ENCODE measurements at regions not wholly inside any gene's neighbourhood (a gene's known extent, or its start where the extent isn't known, plus 50 kb on each side); places are given as distances from the start of the nearest gene placed in this dataset.

GRCh38 chr16:54425068-54425467 lies 138.5 kb upstream of the IRX3 start:
- ATAC-seq, result no peak

GRCh38 chr16:54424043-54424451 lies 137.5 kb upstream of the IRX3 start:
- intact Hi-C loops (cut with DNase I), result loop anchor here (5.0 kb wide), 2 partner anchors 78 to 137 kb away; partner anchors contain the start of gene IRX3
- ATAC-seq (no peak), DNase-seq (ENCODE audit: missing footprints) (no peak)

More at GRCh38 chr16:54425068-54425467, 138.5 kb upstream of the IRX3 start:
- no peak for DNase-seq (ENCODE audit: missing footprints)
- intact Hi-C loops (cut with DNase I), result no loop called here

- no peak for DNase-seq (ENCODE audit: missing footprints)
- intact Hi-C loops (cut with DNase I), result loop anchor here (2.0 to 5.0 kb wide), 3 partner anchors 60 to 135 kb away; partner anchors contain the start of gene IRX3
- peak; percentile 29 for ATAC-seq
These were observed 136.0 kb upstream of the IRX3 start for GRCh38 chr16:54422569-54422978.

- ATAC-seq (peak; percentile 90), DNase-seq (ENCODE audit: missing footprints) (no peak)
- intact Hi-C loops (cut with DNase I), result loop anchor here (2.0 to 5.0 kb wide), 3 partner anchors 61 to 135 kb away; partner anchors contain the start of gene IRX3
These were observed 135.6 kb upstream of the IRX3 start for GRCh38 chr16:54422159-54422558.

- DNase-seq (ENCODE audit: missing footprints) (no peak), ATAC-seq (no peak)
- intact Hi-C loops (cut with DNase I), result loop anchor here (5.0 kb wide), 2 partner anchors 81 to 134 kb away; partner anchors contain the start of gene IRX3
These were observed 134.6 kb upstream of the IRX3 start for GRCh38 chr16:54421220-54421619.

GRCh38 chr16:54418903-54419302 lies 132.3 kb upstream of the IRX3 start:
- DNase-seq (ENCODE audit: missing footprints) (no peak), ATAC-seq (no peak)
- intact Hi-C loops (cut with DNase I), result loop anchor here (10.0 kb wide), 1 partner anchor 516 kb away; the partner anchor contains the start of gene IRX5

- no peak for DNase-seq (ENCODE audit: missing footprints)
- no peak for ATAC-seq
- intact Hi-C loops (cut with DNase I), result loop anchor here (10.0 kb wide), 1 partner anchor 517 kb away; the partner anchor contains the start of gene IRX5
These were observed 130.8 kb upstream of the IRX3 start for GRCh38 chr16:54417384-54417783.

- intact Hi-C loops (cut with DNase I), result loop anchor here (10.0 kb wide), 1 partner anchor 520 kb away; the partner anchor contains the start of gene IRX5
- DNase-seq (ENCODE audit: missing footprints), result no peak
- ATAC-seq, result no peak
These were observed 128.1 kb upstream of the IRX3 start for GRCh38 chr16:54414671-54415070.

- intact Hi-C loops (cut with DNase I), result loop anchor here (10.0 kb wide), 1 partner anchor 522 kb away; the partner anchor contains the start of gene IRX5
- peak; percentile 78 for ATAC-seq
- no peak for DNase-seq (ENCODE audit: missing footprints)
These were observed 126.3 kb upstream of the IRX3 start for GRCh38 chr16:54412777-54413455.

GRCh38 chr16:54412037-54412436 lies 125.5 kb upstream of the IRX3 start:
- DNase-seq (ENCODE audit: missing footprints), result no peak
- no peak for ATAC-seq
- intact Hi-C loops (cut with DNase I), result loop anchor here (10.0 kb wide), 1 partner anchor 523 kb away; the partner anchor contains the start of gene IRX5

- DNase-seq (ENCODE audit: missing footprints), result no peak
- ATAC-seq, result peak; percentile 62
- intact Hi-C loops (cut with DNase I), result loop anchor here (10.0 kb wide), 1 partner anchor 523 kb away; the partner anchor contains the start of gene IRX5
These were observed 125.0 kb upstream of the IRX3 start for GRCh38 chr16:54411544-54411943.

GRCh38 chr16:54409982-54410381 lies 123.4 kb upstream of the IRX3 start:
- DNase-seq (ENCODE audit: missing footprints), result no peak
- intact Hi-C loops (cut with DNase I), result loop anchor here (5.0 to 10.0 kb wide), 3 partner anchors 123 to 525 kb away; partner anchors contain the start of genes IRX3 and IRX5
- ATAC-seq, result no peak

GRCh38 chr16:54407596-54407995 lies 121.0 kb upstream of the IRX3 start:
- DNase-seq (ENCODE audit: missing footprints) (no peak), ATAC-seq (no peak)
- intact Hi-C loops (cut with DNase I), result loop anchor here (5.0 to 10.0 kb wide), 2 partner anchors 120 to 397 kb away; partner anchors contain the start of gene IRX3

- intact Hi-C loops (cut with DNase I), result loop anchor here (5.0 to 10.0 kb wide), 2 partner anchors 118 to 399 kb away; partner anchors contain the start of gene IRX3
- DNase-seq (ENCODE audit: missing footprints) (no peak), ATAC-seq (no peak)
These were observed 118.9 kb upstream of the IRX3 start for GRCh38 chr16:54405478-54405877.

- no peak for ATAC-seq
- DNase-seq (ENCODE audit: missing footprints), result no peak
- intact Hi-C loops (cut with DNase I), result loop anchor here (10.0 kb wide), 1 partner anchor 401 kb away; no protein-coding TSS in a partner anchor
These were observed 117.0 kb upstream of the IRX3 start for GRCh38 chr16:54403580-54403979.

GRCh38 chr16:54402873-54403272 lies 116.3 kb upstream of the IRX3 start:
- DNase-seq (ENCODE audit: missing footprints) (no peak), ATAC-seq (peak; percentile 43)
- intact Hi-C loops (cut with DNase I), result loop anchor here (10.0 kb wide), 1 partner anchor 402 kb away; no protein-coding TSS in a partner anchor

- DNase-seq (ENCODE audit: missing footprints) (peak; percentile 79), ATAC-seq (peak; percentile 91)
- intact Hi-C loops (cut with DNase I), result loop anchor here (10.0 kb wide), 1 partner anchor 403 kb away; no protein-coding TSS in a partner anchor
These were observed 115.7 kb upstream of the IRX3 start for GRCh38 chr16:54402270-54402669.

- ATAC-seq (peak; percentile 40), DNase-seq (ENCODE audit: missing footprints) (no peak)
- intact Hi-C loops (cut with DNase I), result loop anchor here (10.0 kb wide), 1 partner anchor 405 kb away; no protein-coding TSS in a partner anchor
These were observed 113.7 kb upstream of the IRX3 start for GRCh38 chr16:54400261-54400660.

- no peak for ATAC-seq
- no peak for DNase-seq (ENCODE audit: missing footprints)
- intact Hi-C loops (cut with DNase I), result no loop called here
These were observed 112.4 kb upstream of the IRX3 start for GRCh38 chr16:54398986-54399385.

- no peak for DNase-seq (ENCODE audit: missing footprints)
- intact Hi-C loops (cut with DNase I), result no loop called here
- no peak for ATAC-seq
These were observed 111.3 kb upstream of the IRX3 start for GRCh38 chr16:54397838-54398237.

Data from Right ventricle myocardium inferior (tissue), 1 donor.